K562 (cell line): ENCODE measurements at regions not wholly inside any gene's neighbourhood (a gene's known extent, or its start where the extent isn't known, plus 50 kb on each side); places are given as distances from the start of the nearest gene placed in this dataset.

ENCODE experiments used
- ARID2 ChIP-seq: fragments of 450-650 bp; IDR thresholded peaks from 2 replicates; pipeline ENCODE4 v1.6.1; 2017; ENCODE audit warnings: antibody characterized with exemption, mild to moderate bottlenecking
- ARID3A ChIP-seq: IDR thresholded peaks from 2 replicates; pipeline ENCODE4 v1.6.1; 2012; ENCODE audit warnings: low read depth, low read length, improper control_type of control experiment, borderline replicate concordance
- BRD9 ChIP-seq: fragments of 450-650 bp; IDR thresholded peaks from 2 replicates; pipeline ENCODE4 v1.6.1; 2018; ENCODE audit warnings: low read depth; ENCODE audit not compliant: partially characterized antibody
- CXXC5 ChIP-seq: fragments of 250-450 bp; sonication (Bioruptor Pico); IDR thresholded peaks from 2 replicates; pipeline ENCODE4 v1.8.0; 2022; ENCODE audit warnings: inconsistent platforms, mild to moderate bottlenecking, moderate library complexity
- ETS1 ChIP-seq: conservative IDR thresholded peaks from 2 replicates; pipeline ENCODE4 v1.6.1; 2011; ENCODE audit warnings: low read depth, mild to moderate bottlenecking, low read length; ENCODE audit not compliant: control insufficient read depth
- ILF3 ChIP-seq: fragments of 450-650 bp; IDR thresholded peaks from 2 replicates; pipeline ENCODE4 v1.6.1; 2018; ENCODE audit warnings: antibody characterized with exemption, mild to moderate bottlenecking, moderate library complexity, borderline replicate concordance
- KHSRP ChIP-seq: fragments of 450-650 bp; IDR thresholded peaks from 2 replicates; pipeline ENCODE4 v1.6.1; 2017
- LEF1 ChIP-seq: fragments of 450-650 bp; IDR thresholded peaks from 2 replicates; pipeline ENCODE4 v1.6.1; 2016; ENCODE audit warnings: mild to moderate bottlenecking
- MAFK ChIP-seq: IDR thresholded peaks from 2 replicates; pipeline ENCODE4 v1.6.1; 2011; ENCODE audit warnings: low read length, improper control_type of control experiment
- PHF20 ChIP-seq: fragments of 450-650 bp; IDR thresholded peaks from 2 replicates; pipeline ENCODE4 v1.6.1; 2018; ENCODE audit not compliant: partially characterized antibody
- RREB1 ChIP-seq: fragments of 250-450 bp; sonication (Bioruptor Pico); IDR thresholded peaks from 2 replicates; pipeline ENCODE4 v1.4.0; 2020
- SMARCC2 ChIP-seq: fragments of 450-650 bp; IDR thresholded peaks from 2 replicates; pipeline ENCODE4 v1.6.1; 2017; ENCODE audit warnings: antibody characterized with exemption, moderate library complexity, mild to moderate bottlenecking, low read depth
- TAF7 ChIP-seq: fragments of 450-650 bp; IDR thresholded peaks from 2 replicates; pipeline ENCODE4 v1.6.1; 2016; ENCODE audit warnings: missing genetic modification characterization, missing compliant biosample characterization
- TBP ChIP-seq: optimal IDR thresholded peaks from 2 replicates; pipeline ENCODE3; 2011; ENCODE audit warnings: low read depth, low read length, improper control_type of control experiment
- ZNF277 ChIP-seq: fragments of 250-450 bp; sonication (Bioruptor Pico); IDR thresholded peaks from 2 replicates; pipeline ENCODE4 v1.8.0; 2022; ENCODE audit warnings: inconsistent platforms, mild to moderate bottlenecking, moderate library complexity, borderline replicate concordance

GRCh38 chr6:27617700-27618689, 145.1 kb upstream of the ZNF184 start (continued):
- TF ChIP-seq RREB1 (CRISPR knock-in tag) (0 out of 2 replicates have a peak, but pooled peaks have one; percentile 45), KHSRP (no peak), PHF20 (peak; percentile 56), TBP (peak; percentile 100), MAFK (peak; percentile 28; the same call in 1 of the 2 replicates), ARID2 (0 out of 2 replicates have a peak, but pooled peaks have one; percentile 10), CXXC5 (peak; percentile 40), LEF1 (peak; percentile 53; the same call in 1 of the 2 replicates), BRD9 (peak; percentile 77), TAF7 (tag) (0 out of 2 replicates have a peak, but pooled peaks have one; percentile 5), ARID3A (peak; percentile 69; the same call in 1 of the 2 replicates), ETS1 (peak; percentile 80; the same call in 1 of the 2 replicates), ZNF277 (CRISPR knock-in tag) (no peak), ILF3 (no peak), SMARCC2 (peak; percentile 18; the same call in 1 of the 2 replicates)
